VCaP (cell line): ENCODE measurements at regions not wholly inside any gene's neighbourhood (a gene's known extent, or its start where the extent isn't known, plus 50 kb on each side); places are given as distances from the start of the nearest gene placed in this dataset.
A peak's percentile ranks its signal among the peaks of the same experiment; 100 is the strongest.

Source experiments
- H3K27ac ChIP-seq: fragments of 450-650 bp; 2 replicates; pipeline ENCODE4 v1.5.1; 2017
- TF ChIP-seq, protein P1 (sequence below): fragments of 450-650 bp; conservative IDR thresholded peaks from 2 replicates; pipeline ENCODE4 v1.5.1; 2017; ENCODE audit warnings: mild to moderate bottlenecking, moderate library complexity

GRCh38 chr10:111836064-111836463 is 347.5 kb downstream of the GPAM start:
- TF ChIP-seq, protein P1, sequence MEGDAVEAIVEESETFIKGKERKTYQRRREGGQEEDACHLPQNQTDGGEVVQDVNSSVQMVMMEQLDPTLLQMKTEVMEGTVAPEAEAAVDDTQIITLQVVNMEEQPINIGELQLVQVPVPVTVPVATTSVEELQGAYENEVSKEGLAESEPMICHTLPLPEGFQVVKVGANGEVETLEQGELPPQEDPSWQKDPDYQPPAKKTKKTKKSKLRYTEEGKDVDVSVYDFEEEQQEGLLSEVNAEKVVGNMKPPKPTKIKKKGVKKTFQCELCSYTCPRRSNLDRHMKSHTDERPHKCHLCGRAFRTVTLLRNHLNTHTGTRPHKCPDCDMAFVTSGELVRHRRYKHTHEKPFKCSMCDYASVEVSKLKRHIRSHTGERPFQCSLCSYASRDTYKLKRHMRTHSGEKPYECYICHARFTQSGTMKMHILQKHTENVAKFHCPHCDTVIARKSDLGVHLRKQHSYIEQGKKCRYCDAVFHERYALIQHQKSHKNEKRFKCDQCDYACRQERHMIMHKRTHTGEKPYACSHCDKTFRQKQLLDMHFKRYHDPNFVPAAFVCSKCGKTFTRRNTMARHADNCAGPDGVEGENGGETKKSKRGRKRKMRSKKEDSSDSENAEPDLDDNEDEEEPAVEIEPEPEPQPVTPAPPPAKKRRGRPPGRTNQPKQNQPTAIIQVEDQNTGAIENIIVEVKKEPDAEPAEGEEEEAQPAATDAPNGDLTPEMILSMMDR = no peak
- H3K27ac ChIP-seq = no peak overlapping the region

GRCh38 chr10:111836571-111836970 is 347.0 kb downstream of the GPAM start:
- TF ChIP-seq, protein P1 = no peak
- H3K27ac ChIP-seq = no peak overlapping the region

GRCh38 chr10:111837086-111837485 is 346.5 kb downstream of the GPAM start:
- TF ChIP-seq, protein P1 = no peak
- H3K27ac ChIP-seq = no peak overlapping the region

DNA sequence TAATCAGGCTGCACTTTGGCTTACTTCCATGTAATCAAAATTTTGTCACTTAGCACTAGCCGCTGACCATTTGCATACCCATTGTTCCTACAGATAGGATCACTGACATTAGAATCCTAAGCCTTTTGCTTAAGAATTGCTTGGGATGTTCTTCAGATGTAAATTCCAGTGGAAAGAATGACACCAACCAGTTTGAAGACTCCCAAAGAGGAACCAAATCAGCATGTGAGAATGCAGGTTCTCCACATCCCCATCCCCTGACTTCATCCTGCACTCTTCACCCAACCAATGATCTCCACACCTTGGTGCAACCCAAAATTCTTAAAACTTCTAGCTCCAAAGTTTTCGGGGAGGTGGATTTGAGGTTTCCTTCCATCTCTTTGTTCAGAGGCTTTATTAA is 345.6 kb downstream of the GPAM start:
- no peak overlapping the region for H3K27ac ChIP-seq
- TF ChIP-seq, protein P1 = no peak

DNA sequence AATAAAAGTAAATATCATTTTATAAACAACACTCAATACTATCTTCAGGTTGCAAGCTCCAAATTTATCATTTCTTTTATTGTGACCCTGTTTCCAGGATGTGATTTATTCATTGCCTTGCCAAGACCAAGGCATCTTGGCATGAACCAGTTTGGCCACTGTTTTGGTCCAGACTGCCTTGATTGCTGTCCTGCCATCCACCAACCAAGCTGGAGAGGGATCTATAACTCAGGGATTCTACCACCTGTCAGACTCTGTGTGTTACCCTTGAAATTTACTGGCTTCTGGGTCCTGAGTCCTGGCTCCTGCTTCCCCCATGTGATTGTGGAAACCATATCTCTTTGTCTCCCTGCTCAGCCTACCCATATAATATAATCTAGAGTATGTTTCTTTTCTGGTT is 343.0 kb downstream of the GPAM start:
- H3K27ac ChIP-seq = peak overlapping the region; percentile 21; the same call in 1 of the 2 replicates
- TF ChIP-seq, protein P1 = no peak

GRCh38 chr10:111852801-111853200 is 330.8 kb downstream of the GPAM start:
- TF ChIP-seq, protein P1 = no peak
- H3K27ac ChIP-seq = no peak overlapping the region

DNA sequence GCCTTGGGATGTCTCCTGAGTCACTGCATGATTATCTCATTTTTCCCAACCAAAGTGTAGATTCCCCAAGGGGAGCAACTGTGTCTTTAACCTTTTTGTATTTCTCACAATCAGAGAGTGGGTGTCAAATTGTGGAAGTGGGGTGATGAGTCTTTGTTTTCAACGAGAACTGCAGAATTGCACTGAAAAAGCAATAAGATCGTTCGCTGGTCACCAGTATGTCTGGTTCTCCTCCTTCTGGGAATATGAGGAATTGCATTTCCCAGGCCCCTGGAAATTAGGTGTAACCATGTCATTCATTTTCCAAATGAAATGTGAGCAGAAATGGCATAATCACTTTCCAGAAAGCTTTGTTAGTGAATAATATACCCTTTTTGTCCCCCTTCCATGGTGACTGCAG is 326.9 kb downstream of the GPAM start:
- TF ChIP-seq, protein P1 = peak; percentile 76
- H3K27ac ChIP-seq = no peak overlapping the region

DNA sequence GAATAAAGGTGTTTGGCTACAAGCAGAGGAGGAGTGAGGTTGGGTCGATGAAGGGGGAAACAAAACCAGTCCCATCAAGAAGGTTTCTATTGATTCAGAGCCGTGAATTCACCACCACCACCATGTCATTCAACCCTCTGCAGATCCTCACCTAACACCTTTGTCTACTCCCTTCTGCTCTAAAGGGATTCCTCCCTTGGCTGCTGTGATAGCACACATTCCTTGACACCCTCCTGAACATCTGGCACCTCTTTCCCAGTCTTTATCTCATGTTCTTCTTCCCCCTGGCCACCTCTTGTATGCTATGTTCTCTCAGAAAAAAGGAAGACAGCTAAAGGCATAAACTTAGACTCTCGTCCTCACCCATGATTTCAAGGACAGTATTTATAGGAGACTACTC is 318.0 kb downstream of the GPAM start:
- TF ChIP-seq, protein P1 = no peak
- H3K27ac ChIP-seq = no peak overlapping the region
